ENCODE measurements at regions not wholly inside any gene's neighbourhood (a gene's known extent, or its start where the extent isn't known, plus 50 kb on each side); places are given as distances from the start of the nearest gene placed in this dataset.

DNA sequence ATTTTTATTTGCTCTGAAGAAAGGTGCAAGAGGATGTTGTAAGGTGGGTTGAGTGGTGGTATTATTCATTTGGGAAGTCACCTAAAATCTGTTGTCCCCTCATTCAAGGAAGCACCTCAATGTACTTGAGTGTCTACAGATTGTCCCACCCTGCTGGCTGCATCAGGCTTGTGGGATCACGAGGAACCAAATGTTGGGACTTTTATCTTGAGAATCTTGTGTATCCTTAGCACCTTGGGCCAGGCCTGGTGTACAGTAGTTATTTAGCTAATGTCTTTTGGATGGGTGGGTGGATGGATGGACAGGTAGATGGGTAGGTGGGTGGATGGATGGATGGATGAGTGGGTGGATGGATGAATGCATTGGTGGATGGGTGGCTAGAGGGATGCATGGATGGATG, 519.3 kb downstream of the BCL11B start:
- no peaks in the 10 kb centered on the region for H3K27me3 ChIP-seq (ENCODE audit: control insufficient read depth, insufficient read depth, low read length)
- intact Hi-C loops (cut with micrococcal nuclease) (no loop called here), in situ Hi-C loops (cut with MboI; ENCODE audit: low sequenced_read_pairs) (no loop called here), dilution Hi-C loops (cut with HindIII; ENCODE audit: low sequenced_read_pairs, unreplicated experiment) (no loop called here)
- H3K18ac ChIP-seq (ENCODE audit: low read depth, low read length): no peak overlapping the region
- no peak overlapping the region for H2AFZ ChIP-seq (replicated peaks; ENCODE audit: low read length, poor library complexity)
- H2AK5ac ChIP-seq (ENCODE audit: low read depth, low read length): no peak overlapping the region
- H4K20me1 ChIP-seq (ENCODE audit: insufficient read depth, low read length): no peaks in the 10 kb centered on the region
- H2BK120ac ChIP-seq (ENCODE audit: low read depth, low read length): no peak overlapping the region
- CTCF ChIA-PET: no interaction called here
- no TSS peak for BruUV-seq (replicated peaks)
- no peak overlapping the region for H3K27ac ChIP-seq (ENCODE audit: insufficient read depth, low read length)
- DNase-seq (no peak), ATAC-seq (ENCODE audit: low read depth) (no peak)
- H3K23ac ChIP-seq (ENCODE audit: low read depth, low read length): no peak overlapping the region
- no peak overlapping the region for H2BK15ac ChIP-seq (ENCODE audit: low read depth, low read length)
- H3K79me1 ChIP-seq (ENCODE audit: low read depth in 1 of 2, low read length in 2 of 2): no peaks in the 10 kb centered on the region
- H3K4me2 ChIP-seq (ENCODE audit: low read depth, low read length): no peak overlapping the region
- POLR2A ChIA-PET (ENCODE audit: unreplicated experiment): no interaction called here
- no peak overlapping the region for H3K4me3 ChIP-seq (ENCODE audit: insufficient read depth, low read depth, low read length)
- H3K56ac ChIP-seq (ENCODE audit: extremely low read depth, insufficient read depth, low read length): no peak overlapping the region
- H4K91ac ChIP-seq (ENCODE audit: insufficient read depth, low read depth, low read length): no peak overlapping the region
- no peak overlapping the region for H3K4ac ChIP-seq (ENCODE audit: low read depth, low read length)
- H3K4me1 ChIP-seq (ENCODE audit: control insufficient read depth, insufficient read depth, low read length): no peaks in the 10 kb centered on the region
- peaks cover 20% of the 10 kb centered on the region for H3K9me3 ChIP-seq (ENCODE audit: control insufficient read depth, insufficient read depth, low read length)
- no peaks in the 10 kb centered on the region for H3K9me1 ChIP-seq (ENCODE audit: insufficient read depth, low read length)
- H3K36me3 ChIP-seq (ENCODE audit: control insufficient read depth, insufficient read depth, low read length): no peaks in the 10 kb centered on the region
- no peak overlapping the region for H2BK20ac ChIP-seq (ENCODE audit: low read depth, low read length)
- TF ChIP-seq, protein P1, sequence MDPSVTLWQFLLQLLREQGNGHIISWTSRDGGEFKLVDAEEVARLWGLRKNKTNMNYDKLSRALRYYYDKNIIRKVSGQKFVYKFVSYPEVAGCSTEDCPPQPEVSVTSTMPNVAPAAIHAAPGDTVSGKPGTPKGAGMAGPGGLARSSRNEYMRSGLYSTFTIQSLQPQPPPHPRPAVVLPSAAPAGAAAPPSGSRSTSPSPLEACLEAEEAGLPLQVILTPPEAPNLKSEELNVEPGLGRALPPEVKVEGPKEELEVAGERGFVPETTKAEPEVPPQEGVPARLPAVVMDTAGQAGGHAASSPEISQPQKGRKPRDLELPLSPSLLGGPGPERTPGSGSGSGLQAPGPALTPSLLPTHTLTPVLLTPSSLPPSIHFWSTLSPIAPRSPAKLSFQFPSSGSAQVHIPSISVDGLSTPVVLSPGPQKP (IDR thresholded peaks at IDR 0.05; ENCODE audit: borderline replicate concordance, low read depth, low read length): no peak
- TF ChIP-seq SMC3 (IDR thresholded peaks at IDR 0.05; ENCODE audit: low read depth, low read length): no peak
- TF ChIP-seq FOS (IDR thresholded peaks at IDR 0.05; ENCODE audit: low read depth, low read length): no peak
- no peak for TF ChIP-seq RFX5 (IDR thresholded peaks at IDR 0.05; ENCODE audit: low read depth, low read length)
- TF ChIP-seq MXI1 (IDR thresholded peaks at IDR 0.05; ENCODE audit: borderline replicate concordance, low read depth, low read length): no peak
- TF ChIP-seq RCOR1 (IDR thresholded peaks at IDR 0.05; ENCODE audit: insufficient replicate concordance, low read length): no peak
- TF ChIP-seq, protein P2, sequence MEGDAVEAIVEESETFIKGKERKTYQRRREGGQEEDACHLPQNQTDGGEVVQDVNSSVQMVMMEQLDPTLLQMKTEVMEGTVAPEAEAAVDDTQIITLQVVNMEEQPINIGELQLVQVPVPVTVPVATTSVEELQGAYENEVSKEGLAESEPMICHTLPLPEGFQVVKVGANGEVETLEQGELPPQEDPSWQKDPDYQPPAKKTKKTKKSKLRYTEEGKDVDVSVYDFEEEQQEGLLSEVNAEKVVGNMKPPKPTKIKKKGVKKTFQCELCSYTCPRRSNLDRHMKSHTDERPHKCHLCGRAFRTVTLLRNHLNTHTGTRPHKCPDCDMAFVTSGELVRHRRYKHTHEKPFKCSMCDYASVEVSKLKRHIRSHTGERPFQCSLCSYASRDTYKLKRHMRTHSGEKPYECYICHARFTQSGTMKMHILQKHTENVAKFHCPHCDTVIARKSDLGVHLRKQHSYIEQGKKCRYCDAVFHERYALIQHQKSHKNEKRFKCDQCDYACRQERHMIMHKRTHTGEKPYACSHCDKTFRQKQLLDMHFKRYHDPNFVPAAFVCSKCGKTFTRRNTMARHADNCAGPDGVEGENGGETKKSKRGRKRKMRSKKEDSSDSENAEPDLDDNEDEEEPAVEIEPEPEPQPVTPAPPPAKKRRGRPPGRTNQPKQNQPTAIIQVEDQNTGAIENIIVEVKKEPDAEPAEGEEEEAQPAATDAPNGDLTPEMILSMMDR (conservative IDR thresholded peaks at IDR 0.05; ENCODE audit: low read depth, low read length): no peak
- no peak overlapping the region for H4K5ac ChIP-seq (ENCODE audit: low read depth, low read length)
- no CpG with 5 or more reads among the region's 1 CpG for WGBS, 2 experiments (ENCODE audit: extremely low coverage in 2 of 2, insufficient read length in 1 of 2)
- H4K8ac ChIP-seq (ENCODE audit: low read depth in 2 of 2, low read length in 2 of 2): no peak overlapping the region
- H3K14ac ChIP-seq (replicated peaks; ENCODE audit: low read depth, low read length): no peak overlapping the region
- no peak overlapping the region for H2AK9ac ChIP-seq (replicated peaks; ENCODE audit: low read depth, low read length, poor library complexity)
- no peak overlapping the region for H2BK5ac ChIP-seq (ENCODE audit: low read depth, low read length, poor library complexity, severe bottlenecking)
- no peak overlapping the region for H3K9ac ChIP-seq (ENCODE audit: low read depth, low read length)

Data from IMR-90 (cell line).